ENCODE measurements at regions not wholly inside any gene's neighbourhood (a gene's known extent, or its start where the extent isn't known, plus 50 kb on each side); places are given as distances from the start of the nearest gene placed in this dataset.
A peak's percentile ranks its signal among the peaks of the same experiment; 100 is the strongest.

- Histone ChIP-seq H3K36me3 (ENCODE audit: insufficient read depth, low read length) (no peaks in the 10 kb centered on the region), H4K20me1 (ENCODE audit: insufficient read depth, low read length) (no peaks in the 10 kb centered on the region), H3K4me2 (ENCODE audit: insufficient read depth, low read length) (no peak overlapping the region), H3K79me2 (ENCODE audit: insufficient read depth, low read length) (no peaks in the 10 kb centered on the region), H3K4me3 (ENCODE audit: low read depth in 1 of 2, low read length in 2 of 2) (no peak overlapping the region), H3K4me1 (ENCODE audit: insufficient read depth, low read length) (peaks cover 6% of the 10 kb centered on the region), H3K27me3 (ENCODE audit: insufficient read depth, low read length, poor library complexity) (no peaks in the 10 kb centered on the region), H3K27ac (ENCODE audit: low read length) (peak overlapping the region; percentile 41), H2AFZ (ENCODE audit: low read depth, low read length) (no peak overlapping the region), H3K9me3 (ENCODE audit: insufficient read depth, low read length, severe bottlenecking) (no peaks in the 10 kb centered on the region), H3K9ac (ENCODE audit: low read depth, low read length) (no peak overlapping the region)
- TF ChIP-seq, protein P1, sequence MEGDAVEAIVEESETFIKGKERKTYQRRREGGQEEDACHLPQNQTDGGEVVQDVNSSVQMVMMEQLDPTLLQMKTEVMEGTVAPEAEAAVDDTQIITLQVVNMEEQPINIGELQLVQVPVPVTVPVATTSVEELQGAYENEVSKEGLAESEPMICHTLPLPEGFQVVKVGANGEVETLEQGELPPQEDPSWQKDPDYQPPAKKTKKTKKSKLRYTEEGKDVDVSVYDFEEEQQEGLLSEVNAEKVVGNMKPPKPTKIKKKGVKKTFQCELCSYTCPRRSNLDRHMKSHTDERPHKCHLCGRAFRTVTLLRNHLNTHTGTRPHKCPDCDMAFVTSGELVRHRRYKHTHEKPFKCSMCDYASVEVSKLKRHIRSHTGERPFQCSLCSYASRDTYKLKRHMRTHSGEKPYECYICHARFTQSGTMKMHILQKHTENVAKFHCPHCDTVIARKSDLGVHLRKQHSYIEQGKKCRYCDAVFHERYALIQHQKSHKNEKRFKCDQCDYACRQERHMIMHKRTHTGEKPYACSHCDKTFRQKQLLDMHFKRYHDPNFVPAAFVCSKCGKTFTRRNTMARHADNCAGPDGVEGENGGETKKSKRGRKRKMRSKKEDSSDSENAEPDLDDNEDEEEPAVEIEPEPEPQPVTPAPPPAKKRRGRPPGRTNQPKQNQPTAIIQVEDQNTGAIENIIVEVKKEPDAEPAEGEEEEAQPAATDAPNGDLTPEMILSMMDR (IDR thresholded peaks at IDR 0.05; ENCODE audit: borderline replicate concordance, extremely low read depth, low read length, poor library complexity, severe bottlenecking) = no peak
- DNase-seq = no peak
- ATAC-seq (ENCODE audit: insufficient read depth, low read depth) = no peak
Measured at GRCh38 chr6:21801446-21802174, 208.1 kb downstream of the SOX4 start.

- H3K27me3 ChIP-seq (ENCODE audit: insufficient read depth, low read length, poor library complexity) = no peaks in the 10 kb centered on the region
- no peak for TF ChIP-seq EZH2 (IDR thresholded peaks at IDR 0.05; ENCODE audit: borderline replicate concordance, low read depth, low read length, severe bottlenecking)
- TF ChIP-seq, protein P1 (IDR thresholded peaks at IDR 0.05; ENCODE audit: borderline replicate concordance, extremely low read depth, low read length, poor library complexity, severe bottlenecking) = no peak
- ATAC-seq (ENCODE audit: insufficient read depth, low read depth) (no peak), DNase-seq (no peak)
- H3K9ac ChIP-seq (ENCODE audit: low read depth, low read length) = no peak overlapping the region
- H3K9me3 ChIP-seq (ENCODE audit: insufficient read depth, low read length, severe bottlenecking) = no peaks in the 10 kb centered on the region
- no peaks in the 10 kb centered on the region for H3K36me3 ChIP-seq (ENCODE audit: insufficient read depth, low read length)
- no peaks in the 10 kb centered on the region for H4K20me1 ChIP-seq (ENCODE audit: insufficient read depth, low read length)
- H3K4me1 ChIP-seq (ENCODE audit: insufficient read depth, low read length) = peaks cover 13% of the 10 kb centered on the region
- H3K4me2 ChIP-seq (ENCODE audit: insufficient read depth, low read length) = no peak overlapping the region
- no peak overlapping the region for H2AFZ ChIP-seq (ENCODE audit: low read depth, low read length)
- H3K79me2 ChIP-seq (ENCODE audit: insufficient read depth, low read length) = no peaks in the 10 kb centered on the region
- H3K4me3 ChIP-seq (ENCODE audit: low read depth in 1 of 2, low read length in 2 of 2) = no peak overlapping the region
- H3K27ac ChIP-seq (ENCODE audit: low read length) = no peak overlapping the region
Measured at GRCh38 chr6:21802175-21802822, 208.7 kb downstream of the SOX4 start.

- H4K20me1 ChIP-seq (ENCODE audit: insufficient read depth, low read length) = no peaks in the 10 kb centered on the region
- peaks cover 35% of the 10 kb centered on the region for H3K4me1 ChIP-seq (ENCODE audit: insufficient read depth, low read length)
- peaks cover 6% of the 10 kb centered on the region; the same call in 1 of the 2 replicates for H3K36me3 ChIP-seq (ENCODE audit: insufficient read depth, low read length)
- no peak overlapping the region for H3K27ac ChIP-seq (ENCODE audit: low read length)
- no peak for ATAC-seq (ENCODE audit: insufficient read depth, low read depth)
- no peak overlapping the region for H3K9ac ChIP-seq (ENCODE audit: low read depth, low read length)
- H3K9me3 ChIP-seq (ENCODE audit: insufficient read depth, low read length, severe bottlenecking) = no peaks in the 10 kb centered on the region
- no peak overlapping the region for H2AFZ ChIP-seq (ENCODE audit: low read depth, low read length)
- no peak overlapping the region for H3K4me2 ChIP-seq (ENCODE audit: insufficient read depth, low read length)
- no peak overlapping the region for H3K4me3 ChIP-seq (ENCODE audit: low read depth in 1 of 2, low read length in 2 of 2)
- H3K79me2 ChIP-seq (ENCODE audit: insufficient read depth, low read length) = peaks cover 7% of the 10 kb centered on the region
- H3K27me3 ChIP-seq (ENCODE audit: insufficient read depth, low read length, poor library complexity) = no peaks in the 10 kb centered on the region
- DNase-seq = no peak
- TF ChIP-seq, protein P1 (IDR thresholded peaks at IDR 0.05; ENCODE audit: borderline replicate concordance, extremely low read depth, low read length, poor library complexity, severe bottlenecking) = no peak
- TF ChIP-seq EZH2 (IDR thresholded peaks at IDR 0.05; ENCODE audit: borderline replicate concordance, low read depth, low read length, severe bottlenecking) = no peak
Measured at GRCh38 chr6:21804941-21805610, 211.5 kb downstream of the SOX4 start.
